ENCODE measurements at regions not wholly inside any gene's neighbourhood (a gene's known extent, or its start where the extent isn't known, plus 50 kb on each side); places are given as distances from the start of the nearest gene placed in this dataset.

GRCh38 chr4:18401868-18402267 is 380.3 kb upstream of the LCORL start:
- DNase-seq, result no peak

DNA sequence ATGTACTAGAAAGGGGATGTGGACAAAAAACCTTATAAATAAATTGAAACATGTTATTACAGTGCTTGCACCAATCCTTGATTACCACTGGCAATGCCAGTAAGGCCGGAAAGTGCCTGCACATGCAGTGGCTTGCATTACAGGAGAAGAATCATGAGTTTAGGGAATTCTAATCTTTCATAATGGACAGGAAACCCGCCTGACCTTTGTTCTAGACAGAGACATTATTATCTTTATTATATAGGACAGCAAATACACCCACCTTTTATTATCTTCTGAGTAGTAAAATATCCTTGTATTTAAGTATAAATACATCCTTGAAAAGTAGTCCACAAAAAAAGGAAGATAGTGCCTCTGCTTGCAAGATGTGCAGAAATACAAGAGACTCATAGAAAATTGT is 379.9 kb upstream of the LCORL start:
- no peak for DNase-seq

GRCh38 chr4:18398661-18399060 is 377.1 kb upstream of the LCORL start:
- no peak for DNase-seq

DNA sequence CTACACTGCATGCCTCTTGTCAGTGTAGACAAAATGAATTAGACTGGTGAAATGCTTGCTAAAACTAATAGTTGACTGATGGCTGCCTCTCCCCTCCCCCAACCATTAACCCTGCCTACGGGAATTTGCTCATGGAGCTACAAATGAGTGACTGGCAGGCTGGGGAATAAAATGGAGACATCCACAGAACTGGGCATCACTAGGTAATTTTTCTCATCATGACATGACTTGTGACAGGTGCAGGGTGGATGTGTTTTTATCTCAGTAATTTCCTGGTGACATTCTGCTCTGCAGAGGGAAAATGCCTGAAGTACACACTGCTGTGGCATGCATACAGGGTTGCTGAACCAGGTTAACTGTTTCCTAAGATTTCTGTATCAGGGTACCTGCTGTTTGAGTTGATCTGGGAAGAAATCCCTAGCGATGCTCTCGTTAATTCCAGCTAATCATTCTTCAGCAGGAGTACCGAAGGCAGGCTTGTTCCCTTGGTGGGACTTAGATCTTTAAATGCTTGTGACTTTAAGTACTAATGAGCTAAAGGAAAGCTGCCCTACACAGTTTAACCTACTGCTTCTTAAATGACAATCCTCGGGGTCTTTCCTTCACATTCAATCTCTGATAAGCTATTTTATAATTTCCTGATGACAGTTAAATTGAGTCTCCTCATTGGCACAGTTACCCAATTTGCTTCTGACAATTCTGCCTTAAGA is 376.3 kb upstream of the LCORL start:
- DNase-seq, result no peak

DNA sequence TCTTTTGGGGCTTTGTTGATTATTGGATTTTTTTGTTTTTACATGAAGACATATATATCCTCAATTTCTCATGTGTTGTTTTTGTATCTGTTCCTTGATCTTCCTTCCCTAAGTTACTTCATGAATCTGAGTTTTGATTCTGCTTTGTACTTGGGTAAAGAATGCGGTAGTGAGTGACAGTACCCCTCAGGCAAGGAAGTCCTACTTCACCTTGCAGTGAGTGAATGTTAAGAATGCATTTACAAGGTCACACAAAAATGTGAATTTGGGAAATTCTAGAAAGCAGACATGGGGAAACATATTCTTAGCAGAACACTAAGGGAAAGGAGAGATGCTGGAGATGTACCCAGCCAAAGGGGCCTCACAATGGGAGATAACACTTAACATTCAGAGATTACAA is 373.1 kb upstream of the LCORL start:
- no peak for DNase-seq

DNA sequence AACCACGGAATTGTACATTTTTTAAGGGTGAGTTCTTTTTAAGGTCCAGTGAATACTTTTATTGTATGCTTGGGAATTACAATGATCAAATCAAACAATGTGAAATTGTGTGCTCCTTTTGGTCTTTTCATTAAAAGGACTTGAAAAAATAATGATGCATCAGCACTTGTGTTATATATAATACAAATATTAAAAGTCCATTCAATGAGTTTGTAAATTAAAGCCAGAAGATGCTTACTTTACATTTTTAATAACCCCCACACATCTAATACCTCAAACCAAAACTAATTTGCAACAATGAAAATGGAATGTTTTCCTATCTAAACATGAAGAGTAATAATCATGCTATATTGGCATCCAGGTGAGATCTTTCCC is 369.8 kb upstream of the LCORL start:
- no peak for DNase-seq

- DNase-seq, result no peak
Observed at GRCh38 chr4:18390655-18391353, 369.2 kb upstream of the LCORL start.

DNA sequence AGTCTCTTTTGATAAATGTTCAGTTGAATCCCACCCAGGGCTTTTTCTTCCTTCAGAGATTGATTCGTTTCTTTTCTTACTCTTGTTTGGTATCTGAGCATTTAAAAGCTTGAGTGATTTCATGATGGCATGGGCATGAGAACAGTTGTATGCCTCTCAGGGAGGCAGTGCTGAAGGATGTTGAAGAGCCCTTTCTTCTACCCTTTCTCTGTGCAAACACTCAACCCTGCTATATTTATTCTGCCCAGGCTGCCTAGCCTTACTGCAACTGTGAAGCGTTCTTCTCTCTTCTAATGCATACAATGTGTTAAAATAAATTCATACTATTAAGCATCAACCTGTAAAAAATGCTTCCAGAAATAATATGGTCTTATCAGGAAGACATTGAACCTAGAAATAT is 367.6 kb upstream of the LCORL start:
- DNase-seq, result no peak

GRCh38 chr4:18388039-18388438 is 366.5 kb upstream of the LCORL start:
- DNase-seq, result no peak

- no peak for DNase-seq
Observed at GRCh38 chr4:18381186-18381585, 359.6 kb upstream of the LCORL start.

DNA sequence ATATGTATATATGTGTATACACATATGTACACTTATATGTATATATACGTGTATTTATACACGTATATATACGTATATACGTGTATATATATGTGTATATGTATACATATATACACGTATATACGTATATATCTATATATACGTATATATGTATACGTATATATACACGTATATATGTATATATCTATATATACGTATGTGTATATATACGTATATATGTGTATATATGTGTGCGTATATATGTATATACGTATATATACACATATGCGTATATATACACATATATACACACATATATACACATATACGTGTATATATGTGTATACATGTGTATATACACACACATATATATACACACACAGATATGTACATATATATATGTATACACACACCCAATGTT is 348.0 kb upstream of the LCORL start:
- no peak for DNase-seq

DNA sequence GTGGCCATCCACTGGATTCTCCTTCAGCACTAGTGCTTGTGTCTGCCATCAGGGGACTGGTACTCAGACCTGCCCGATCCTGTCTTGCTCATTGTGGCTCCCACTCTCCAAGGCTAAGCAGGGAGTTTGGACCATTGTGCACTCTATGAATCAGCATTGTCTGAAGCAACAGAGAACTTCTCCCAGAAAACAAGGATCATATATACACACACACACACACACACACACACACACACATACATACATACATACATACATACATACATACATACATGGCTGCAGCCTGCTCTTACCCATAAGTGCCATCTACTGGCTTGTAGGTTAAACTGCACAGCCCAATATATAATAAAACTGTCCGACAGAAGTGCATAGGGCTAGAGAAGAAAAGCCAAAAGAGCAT is 345.3 kb upstream of the LCORL start:
- DNase-seq, result peak; percentile 5

GRCh38 chr4:18366136-18366535 is 344.6 kb upstream of the LCORL start:
- DNase-seq, result no peak

DNA sequence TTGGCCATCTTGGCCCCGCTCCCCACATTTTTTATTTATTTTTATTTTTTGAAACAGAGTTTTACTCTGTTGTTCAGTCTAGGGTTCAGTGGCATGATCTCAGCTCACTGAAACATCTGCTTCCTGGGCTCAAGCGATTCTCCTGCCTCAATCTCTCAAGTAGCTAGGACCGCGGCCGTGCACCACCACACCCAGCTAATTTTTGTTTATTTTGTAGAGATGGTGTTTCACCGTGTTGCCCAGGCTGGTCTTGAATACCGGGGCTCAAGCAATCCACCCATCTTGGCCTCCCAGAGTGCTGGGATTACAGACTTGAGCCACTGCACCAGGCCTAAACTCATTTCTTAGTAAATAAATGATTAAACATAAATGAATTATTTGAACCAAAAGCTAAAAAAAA is 322.0 kb upstream of the LCORL start:
- no peak for DNase-seq

GRCh38 chr4:18342847-18343246 is 321.3 kb upstream of the LCORL start:
- DNase-seq, result no peak

DNA sequence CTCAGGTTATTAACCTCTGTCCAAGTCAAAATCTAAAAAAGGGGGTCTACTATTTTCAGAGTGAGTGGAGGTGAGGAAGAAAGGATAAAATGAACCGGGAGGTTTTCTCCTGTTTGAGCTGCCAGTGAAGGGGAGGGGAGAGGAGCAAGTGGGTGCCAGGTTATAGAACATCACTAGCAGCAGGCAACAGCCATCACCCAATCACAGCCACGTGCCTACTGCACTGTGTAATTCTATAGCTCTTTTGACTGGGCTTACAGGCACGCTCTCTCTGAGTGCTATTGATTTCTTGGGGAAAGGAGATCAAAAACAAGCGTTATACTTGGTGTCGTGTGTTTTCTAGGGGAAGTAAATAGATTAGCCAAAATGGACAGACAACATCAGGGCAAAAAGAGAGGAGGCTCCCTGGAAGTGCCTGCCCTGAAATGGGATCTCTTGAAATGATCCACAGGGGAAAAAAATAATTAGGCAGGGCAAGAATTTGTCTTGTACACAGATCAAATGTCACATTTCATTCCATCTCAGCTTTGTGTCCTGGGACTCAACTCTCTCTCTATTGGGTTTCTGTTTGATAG is 300.5 kb upstream of the LCORL start:
- peak; percentile 16 for DNase-seq

DNA sequence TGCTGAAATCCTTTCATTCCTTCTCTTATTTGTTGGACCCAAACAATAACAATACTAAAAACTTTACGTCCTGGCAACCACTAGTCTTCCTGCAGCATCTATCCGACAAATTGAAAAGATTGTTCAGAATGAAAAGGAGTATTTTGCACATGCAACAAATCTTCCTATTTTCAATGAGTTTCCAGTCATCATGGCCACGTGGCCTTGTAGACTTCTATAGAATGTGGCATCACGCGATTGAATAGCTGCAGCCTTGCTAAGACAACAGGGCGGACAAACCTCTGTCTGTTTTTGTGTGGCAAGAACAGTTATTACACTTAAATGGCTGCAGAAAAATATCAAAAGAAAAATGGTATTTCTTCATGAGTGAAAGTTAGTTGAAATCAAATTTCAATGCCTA is 297.9 kb upstream of the LCORL start:
- DNase-seq, result no peak

GRCh38 chr4:18318682-18319388 is 297.3 kb upstream of the LCORL start:
- DNase-seq, result no peak

DNA sequence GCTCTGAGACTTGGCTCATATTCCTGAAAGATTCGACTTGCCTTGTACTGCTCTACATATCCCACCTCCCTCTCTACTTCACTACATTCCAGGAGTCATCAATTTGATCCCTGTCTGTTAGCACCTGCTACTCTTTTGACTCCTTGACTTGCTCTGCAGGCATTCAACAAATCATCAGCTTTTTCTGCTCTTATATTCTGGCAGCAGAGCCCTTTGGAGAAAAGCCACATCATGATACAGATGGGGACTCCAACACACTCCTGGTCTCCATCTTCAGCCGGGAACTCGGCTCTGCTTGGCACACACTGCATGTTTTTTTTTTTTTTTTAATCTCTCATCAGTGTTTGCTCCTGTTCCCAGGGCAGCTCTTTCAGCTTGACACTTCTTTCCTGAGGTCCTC is 293.2 kb upstream of the LCORL start:
- no peak for DNase-seq

DNA sequence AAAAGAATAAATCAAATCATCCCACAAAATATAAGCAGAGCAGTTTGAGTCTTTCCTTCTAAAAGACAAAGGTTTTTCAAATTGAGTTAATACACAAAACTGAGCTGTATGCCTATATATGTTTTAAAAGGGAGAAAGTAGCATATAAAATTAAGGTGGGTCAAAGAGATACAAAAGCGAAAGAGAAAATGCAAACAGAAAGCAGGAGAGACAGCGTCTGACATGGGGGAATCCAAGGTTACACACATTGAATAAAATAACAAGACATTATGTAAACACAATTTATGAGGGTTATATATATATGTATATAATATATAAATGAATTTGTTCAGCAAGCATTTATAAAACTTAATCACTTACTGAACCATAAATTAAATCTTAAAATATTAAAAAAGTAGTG is 276.1 kb upstream of the LCORL start:
- no peak for DNase-seq

GRCh38 chr4:18296411-18296810 is 274.9 kb upstream of the LCORL start:
- no peak for DNase-seq

DNA sequence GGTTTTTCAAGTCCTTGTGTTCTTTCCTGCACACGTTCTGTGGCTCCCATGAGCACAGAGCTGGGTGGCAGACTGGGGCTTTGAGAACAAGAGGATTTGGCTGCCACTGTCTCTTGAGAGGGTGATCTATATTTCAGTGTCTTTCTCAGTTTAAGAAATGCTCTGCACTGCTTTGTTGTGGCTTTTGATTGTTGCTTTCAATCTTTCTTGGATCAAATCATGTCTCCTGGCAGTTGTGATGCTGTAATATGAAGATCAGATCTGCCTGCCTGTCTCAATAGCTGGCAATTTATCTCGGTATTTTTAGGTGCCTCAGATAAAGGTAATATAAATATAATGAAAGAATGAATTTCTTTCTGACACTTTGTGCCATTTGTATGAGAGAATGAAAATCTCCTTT is 273.3 kb upstream of the LCORL start:
- DNase-seq, result no peak

DNA sequence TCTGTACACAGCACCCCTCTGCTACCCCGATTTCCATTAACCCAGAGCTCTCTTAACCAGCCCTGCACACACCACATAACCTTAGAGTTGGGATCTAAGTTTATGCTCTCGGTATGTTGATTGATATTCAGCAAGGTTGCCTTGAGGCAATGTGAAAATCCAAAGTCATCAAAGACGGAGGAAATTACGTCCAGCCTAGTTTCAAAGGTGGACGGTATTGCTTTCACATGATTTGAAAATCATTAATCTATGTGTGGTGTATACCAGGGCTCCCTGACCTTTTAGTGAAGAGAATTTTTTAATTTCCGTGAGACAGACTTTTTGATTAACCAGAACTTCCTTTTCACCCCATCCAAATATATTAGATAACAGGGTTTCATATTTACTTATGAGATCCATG is 272.5 kb upstream of the LCORL start:
- no peak for DNase-seq

GRCh38 chr4:18292411-18292810 is 270.9 kb upstream of the LCORL start:
- DNase-seq, result no peak
